ENCODE measurements at regions not wholly inside any gene's neighbourhood (a gene's known extent, or its start where the extent isn't known, plus 50 kb on each side); places are given as distances from the start of the nearest gene placed in this dataset.
"Not testable (repeated sequence)": the region's sequence is repeated elsewhere in the genome, so short reads cannot be mapped to it uniquely, and the experiment has no call there.

DNA sequence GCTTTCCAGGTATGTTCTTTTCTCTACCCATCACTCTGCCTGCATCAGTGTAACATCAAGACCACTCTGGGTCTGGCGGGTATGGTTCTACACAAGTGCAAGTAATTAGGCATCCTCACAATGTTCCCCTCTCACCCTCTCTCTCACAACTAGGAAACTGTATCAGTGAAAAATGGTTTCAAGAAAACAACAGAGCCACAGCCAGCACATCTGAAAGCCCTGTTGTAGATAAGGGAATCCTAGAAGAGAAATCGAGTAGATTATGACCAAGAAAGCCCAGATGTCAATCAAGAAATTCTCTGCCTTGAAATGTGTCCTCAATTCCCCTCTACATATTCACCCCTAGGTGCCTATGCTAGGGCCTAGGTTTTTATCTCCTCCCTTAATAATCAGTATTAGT, 281.3 kb upstream of the ANKRD50 start:
- no peak for DNase-seq (ENCODE audit: low spot score)

DNA sequence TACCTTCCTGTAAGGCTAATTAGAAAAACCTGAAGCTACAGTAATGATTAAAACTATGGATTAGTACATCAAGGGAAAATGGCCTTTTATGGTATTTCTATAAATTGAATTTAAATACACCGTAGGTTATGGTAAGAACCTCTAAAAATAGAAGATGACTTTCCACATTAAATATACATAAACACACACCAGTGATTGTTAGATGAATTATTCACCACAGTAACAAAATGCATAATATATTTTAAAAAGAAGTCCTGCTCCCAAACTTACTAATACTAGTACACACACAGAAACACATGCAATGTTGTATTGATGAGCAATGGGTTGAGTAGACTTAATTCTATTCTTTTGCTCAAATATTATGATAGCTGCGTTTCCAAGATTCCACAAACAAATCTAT, 277.9 kb upstream of the ANKRD50 start:
- DNase-seq (ENCODE audit: low spot score) = no peak

DNA sequence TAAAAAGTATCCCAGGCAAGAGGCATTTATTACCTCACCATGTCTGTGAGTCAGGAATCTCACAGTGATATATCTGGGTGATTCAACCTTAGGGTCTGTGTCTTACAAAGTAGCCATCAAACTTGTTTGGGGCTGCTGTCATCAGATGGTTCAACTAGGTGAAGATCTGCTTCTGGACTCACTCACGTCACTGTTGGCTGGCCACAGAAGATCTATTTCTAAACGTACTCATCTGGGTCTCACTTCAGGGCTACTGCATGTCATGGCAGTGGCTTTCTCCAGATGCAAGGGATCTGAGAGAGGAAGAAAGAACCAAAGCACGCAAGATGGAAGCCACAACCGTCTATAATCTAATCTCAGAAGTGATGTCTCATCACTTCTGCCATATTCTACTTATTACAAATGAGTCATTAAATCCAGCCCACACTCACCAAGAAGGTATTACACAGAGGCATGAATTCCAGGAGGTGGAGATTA, 267.8 kb upstream of the ANKRD50 start:
- DNase-seq (ENCODE audit: low spot score) = no peak

DNA sequence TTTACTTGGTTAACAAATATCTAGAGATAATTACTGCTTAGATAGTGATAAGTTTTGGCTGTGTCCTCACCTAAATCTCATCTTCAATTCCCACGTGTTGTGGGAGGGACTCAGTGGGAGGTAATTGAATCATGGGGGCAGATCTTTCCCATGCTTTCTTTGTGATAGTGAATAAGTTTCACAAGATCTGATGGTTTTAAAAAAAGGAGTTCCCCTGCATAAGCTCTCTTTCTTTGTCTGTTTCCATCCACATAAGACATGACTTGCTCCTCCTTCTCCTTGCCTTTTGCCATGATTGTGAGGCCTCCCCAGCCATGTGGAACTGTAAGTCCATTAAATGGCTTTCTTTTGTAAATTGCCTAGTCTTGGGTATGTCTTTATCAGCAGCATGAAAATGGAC, 266.0 kb upstream of the ANKRD50 start:
- not testable (repeated sequence) for DNase-seq (ENCODE audit: low spot score)

DNA sequence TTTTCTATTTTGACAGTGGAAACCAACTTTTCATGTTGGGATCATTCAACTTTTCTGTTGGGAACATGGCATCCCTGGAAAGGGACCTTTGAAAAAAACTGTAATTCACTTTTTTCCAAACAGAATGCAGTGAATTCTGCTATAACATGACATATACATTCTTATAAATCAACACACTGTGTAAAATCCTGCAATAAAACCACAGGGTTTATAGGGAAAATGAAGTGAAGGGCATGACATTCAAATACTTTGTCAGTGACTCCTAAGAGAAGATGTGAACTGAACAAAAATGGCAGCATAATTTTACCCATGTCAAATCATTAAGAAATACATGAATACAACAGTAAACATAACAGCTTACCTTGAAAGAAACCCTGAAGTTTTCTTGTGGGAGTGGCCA, 264.5 kb upstream of the ANKRD50 start:
- no peak for DNase-seq (ENCODE audit: low spot score)

DNA sequence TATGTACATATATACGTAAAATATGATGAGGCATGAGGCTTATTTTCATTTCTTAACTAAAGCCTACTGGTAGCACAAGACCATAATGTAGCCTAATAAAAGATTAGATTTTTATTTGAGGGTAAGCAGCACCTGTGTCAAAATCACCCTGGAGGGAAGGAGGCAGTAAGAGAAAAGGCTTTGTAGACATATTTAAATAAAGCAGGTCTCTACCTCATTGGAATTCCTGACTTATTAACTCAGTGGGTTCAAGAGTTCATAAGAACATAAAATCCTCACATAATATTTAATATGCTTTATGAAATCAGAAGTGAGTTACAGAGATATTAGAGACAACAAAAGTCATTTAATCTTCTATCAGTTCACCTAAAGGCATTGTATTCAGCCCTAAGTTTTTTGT, 261.6 kb upstream of the ANKRD50 start:
- DNase-seq (ENCODE audit: low spot score) = peak; percentile 35

DNA sequence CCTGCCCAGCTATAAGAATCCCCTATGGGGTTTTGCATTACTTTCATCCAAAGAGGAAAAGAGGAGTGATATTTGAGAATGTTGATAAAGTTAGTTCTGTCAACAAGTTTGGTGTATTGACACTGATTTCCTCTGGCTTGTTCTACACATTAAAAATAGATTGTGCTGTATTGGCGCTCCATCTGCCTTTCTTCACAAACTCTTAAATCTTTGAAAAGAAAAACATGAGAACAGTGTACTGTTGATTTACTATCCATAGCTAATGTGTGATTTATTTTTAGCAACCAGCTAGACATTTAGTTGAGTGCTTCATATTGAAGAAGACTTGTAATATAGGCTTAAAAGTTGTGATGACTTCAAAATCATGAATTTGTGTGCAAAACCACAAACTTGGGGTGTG, 261.2 kb upstream of the ANKRD50 start:
- DNase-seq (ENCODE audit: low spot score) = peak; percentile 22

DNA sequence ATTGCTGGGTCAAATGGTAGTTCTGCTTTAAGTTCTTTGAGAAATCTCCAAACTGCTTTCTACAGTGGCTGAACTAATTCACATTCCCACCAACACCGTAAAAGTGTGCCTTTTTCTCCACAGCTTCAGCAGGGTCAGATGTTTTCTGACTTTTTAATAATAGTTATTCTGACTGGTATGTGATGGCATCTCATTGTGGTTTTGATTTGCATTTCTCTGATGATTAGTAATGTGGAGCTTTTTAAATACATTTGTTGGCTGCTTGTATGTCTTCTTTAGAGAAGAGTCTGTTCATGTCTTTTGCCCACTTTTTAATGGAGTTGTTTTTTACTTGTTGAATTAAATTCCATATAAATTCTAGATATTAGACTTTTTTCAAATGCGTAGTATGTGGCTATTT, 257.5 kb upstream of the ANKRD50 start:
- no peak for DNase-seq (ENCODE audit: low spot score)

DNA sequence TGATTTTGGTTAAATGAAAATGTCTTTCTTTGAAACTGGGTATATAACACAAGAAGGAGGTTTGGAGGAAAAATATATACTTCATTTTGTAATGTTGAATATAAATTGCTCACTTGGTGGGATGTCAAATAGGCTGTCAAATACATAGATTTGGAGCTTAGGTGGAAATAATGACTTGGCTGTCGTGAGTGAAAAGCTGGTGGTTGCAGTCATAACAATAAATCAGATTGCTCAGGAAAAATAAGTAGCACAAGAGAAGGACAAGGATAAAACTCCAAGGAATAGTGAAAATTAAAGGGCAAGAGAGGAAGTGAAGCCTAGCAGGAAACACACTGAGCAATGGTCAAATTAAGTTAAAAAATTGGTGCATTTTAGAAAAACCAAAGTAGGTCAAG, 253.0 kb upstream of the ANKRD50 start:
- DNase-seq (ENCODE audit: low spot score) = no peak

DNA sequence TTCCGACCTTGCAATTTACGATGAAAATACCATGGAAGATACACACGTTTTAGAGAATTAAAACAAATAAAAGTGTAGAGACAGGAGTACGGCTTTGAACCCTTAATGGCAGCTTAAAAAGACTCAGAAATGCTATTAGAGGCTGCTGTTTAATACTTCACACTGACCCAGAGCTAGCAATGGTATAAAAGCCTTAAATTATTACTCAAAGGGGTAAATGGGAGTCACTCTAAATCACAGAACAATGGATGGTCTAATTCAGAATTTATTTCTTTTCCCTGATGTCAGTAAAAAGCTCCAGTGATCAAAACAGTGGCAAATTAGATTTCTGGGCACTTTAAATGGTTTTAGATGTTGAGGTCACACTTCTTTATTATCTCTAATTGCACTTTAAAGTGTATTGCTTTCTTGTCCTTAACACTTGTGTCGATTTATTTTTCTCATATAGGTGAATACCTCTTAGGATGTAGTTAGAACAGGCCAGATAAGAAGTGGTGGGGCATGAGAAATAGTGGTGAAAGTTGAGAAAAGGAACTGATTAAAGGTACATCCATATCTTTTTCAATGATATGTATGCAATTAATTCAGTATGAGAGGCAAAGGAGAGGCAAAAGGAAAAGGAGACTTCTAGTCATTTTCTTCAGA, 252.4 kb upstream of the ANKRD50 start:
- DNase-seq (ENCODE audit: low spot score) = no peak

DNA sequence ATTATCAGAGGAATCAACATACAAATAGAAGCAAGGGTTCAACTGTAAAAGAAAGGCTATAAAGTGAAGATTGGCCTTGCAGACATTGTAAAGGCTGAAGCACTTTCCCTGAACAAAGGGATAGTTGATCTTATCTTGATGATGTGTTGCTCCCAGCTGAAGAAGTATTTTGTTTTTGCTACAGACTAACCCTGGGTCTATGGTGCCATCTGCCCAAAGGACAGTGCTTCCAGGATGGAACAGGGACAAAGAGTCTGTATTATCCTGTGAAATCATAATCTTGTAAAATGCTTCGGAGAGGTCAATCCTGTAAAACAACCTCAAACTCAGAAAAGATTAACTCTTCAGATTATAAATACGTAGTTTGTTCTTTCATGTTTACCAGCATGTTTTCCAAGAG, 251.7 kb upstream of the ANKRD50 start:
- no peak for DNase-seq (ENCODE audit: low spot score)

DNA sequence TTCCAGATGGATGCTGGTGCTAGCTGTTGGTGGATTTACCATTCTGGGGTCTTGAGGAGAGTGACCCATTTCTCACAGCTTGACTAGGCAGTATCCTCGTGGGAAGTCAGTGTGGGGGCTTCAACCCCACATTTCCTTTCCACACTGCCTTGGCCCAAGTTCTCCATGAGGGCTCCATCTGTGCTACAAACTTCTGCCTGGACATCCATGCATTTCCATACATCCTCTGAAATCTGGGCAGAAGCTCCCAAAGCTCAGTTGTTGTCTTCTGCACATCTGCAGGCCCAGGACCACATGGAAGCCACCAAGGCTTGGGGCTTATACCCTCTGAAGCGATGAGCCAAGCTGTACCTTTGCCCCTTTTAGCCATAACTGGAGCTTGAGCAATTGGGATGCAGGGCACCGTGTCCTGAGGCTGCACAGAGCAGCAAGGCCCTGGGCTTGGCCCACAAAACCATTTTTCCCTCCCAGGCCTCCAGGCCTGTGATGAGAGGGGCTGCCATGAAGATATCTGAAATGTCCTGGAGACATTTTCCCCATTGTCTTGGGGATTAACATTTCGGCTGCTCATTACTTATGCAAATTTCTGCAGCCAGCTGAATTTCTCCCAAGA, 248.7 kb upstream of the ANKRD50 start:
- no peak for DNase-seq (ENCODE audit: low spot score)

DNA sequence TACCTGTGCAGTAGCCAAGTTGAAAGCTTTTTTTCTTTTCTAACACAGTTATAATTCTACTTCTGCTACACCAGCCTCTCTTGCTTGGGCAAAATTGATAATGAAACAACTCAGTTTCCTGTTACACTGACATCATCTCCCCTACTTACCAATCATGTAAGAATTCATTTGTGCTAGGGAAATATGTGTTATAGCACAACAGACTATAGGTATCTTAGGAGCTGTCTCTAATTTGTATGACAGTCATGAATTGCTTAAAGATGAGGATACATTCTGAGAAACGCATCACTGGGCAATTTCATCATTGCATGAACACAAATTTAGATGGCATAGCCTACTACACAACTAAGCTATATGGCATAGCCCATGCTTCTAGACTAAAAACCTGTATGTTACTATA, 246.3 kb upstream of the ANKRD50 start:
- no peak for DNase-seq (ENCODE audit: low spot score)

DNA sequence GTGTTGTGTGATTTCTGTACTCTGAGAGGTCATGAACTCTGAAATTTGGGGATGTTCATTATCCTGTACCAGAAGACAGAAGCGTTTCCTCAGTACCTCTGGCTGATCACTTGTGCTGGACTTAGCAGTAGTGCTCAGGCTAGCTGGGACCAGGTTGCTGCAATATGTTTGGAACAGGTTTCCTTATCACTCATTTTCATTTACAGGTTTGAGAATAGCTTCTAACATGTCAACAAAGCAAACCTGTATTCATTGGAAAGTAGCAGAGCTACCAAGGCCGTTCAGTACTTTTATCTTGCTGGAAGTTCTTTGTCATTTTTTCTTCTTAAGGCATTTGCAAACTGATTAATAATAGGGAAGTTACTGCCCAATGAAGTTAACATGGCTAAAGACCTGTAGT, 242.9 kb upstream of the ANKRD50 start:
- no peak for DNase-seq (ENCODE audit: low spot score)

DNA sequence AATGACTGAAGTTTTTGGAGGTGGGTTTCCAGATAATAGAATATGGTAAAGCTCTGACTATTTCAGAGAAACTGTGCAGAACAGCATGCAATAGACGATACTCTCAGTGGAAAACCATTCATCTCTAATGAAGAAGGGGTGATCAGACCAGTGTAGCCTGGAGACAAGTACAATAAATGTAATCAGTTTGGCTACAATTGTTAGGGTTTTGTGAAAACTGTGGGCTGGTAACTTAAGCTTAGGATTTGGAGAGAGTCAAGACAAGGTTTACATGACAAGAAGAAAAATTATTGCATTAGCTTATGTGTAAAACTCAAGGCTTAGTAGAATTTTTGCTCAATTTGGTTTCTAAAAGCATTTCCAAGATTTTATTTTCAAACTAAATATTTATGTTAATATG, 241.5 kb upstream of the ANKRD50 start:
- no peak for DNase-seq (ENCODE audit: low spot score)

DNA sequence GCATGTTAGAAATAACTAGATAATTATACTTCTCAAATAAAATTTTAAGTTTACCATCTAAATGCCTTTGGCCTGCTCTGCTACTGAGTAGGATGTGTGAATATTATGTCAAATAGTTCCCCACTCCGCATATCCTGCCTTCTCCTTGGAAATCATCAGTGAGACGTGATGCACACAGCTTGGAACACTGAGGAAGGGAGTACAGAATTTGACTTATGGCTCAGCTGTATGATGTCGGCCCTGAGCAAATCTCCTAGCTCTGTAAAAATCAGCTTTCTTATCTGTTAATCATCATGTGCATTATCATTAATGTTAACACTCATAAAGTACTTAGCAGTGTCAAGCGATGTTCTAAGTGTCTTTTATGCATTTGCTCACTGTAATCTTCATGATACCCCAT, 241.0 kb upstream of the ANKRD50 start:
- DNase-seq (ENCODE audit: low spot score) = no peak

DNA sequence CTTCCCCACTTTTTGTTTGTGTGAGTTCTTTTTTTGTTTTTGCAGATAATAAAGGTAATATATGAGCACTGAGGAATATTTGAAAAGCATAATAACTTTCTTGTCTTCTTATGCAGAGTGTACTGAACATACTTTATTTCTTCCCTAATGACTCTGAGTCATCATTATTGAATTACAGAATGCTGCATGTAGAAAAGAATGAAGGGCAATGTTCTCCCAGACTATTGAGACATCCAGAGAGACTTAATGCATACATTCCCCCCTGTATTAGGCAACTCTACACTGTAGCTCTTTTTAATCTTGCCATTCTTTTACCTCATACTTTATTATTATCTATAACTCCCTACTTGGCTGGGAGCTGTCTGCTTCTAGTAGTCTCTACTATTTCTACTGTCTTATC, 240.5 kb upstream of the ANKRD50 start:
- DNase-seq (ENCODE audit: low spot score) = no peak

DNA sequence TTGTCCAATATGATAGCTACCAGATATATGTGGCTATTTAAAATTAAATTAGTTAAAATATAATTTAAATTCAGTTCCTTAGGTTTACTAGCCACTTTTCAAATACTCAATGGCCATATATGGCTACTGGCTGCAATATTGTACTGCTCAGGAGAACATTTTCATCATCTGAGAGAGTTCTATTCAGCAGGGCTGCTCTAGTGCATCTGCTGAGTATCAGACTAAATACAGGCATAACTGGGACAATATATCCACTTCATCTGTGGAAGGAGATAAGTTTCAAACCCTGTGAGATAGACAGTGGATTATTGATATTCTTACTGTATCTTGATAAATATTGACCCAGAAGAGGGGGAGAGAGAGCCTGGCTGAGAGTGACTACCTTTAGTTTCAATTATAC, 240.1 kb upstream of the ANKRD50 start:
- no peak for DNase-seq (ENCODE audit: low spot score)

DNA sequence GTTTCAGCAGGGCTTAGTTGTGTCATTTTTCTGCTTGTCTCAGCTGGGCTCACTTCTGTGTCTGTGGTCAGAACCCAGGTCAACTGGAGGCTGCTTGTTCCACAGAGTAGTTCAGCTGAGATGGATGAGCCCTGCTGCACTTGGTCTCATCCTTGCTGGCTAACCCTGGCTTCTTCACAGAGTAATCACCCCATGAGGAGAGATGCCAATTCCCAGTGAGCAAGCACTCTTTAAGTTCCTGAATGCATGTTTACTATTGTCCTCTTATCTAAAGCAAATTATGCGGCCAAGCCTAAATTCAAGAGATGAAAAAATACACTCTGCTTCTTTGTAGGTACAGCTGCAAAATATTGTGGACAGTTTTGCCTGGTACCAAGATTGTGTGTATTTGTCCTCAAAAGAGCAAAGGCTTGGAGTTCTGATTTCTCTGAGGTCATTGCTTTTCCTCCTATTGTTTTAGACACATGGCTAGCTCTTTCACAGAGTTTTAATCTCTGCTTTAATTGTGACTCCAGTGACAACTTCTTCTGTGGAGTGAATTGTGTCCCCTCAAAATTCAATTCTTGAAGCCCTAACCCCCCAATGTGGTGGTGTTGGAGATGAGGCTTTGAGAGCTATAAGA, 236.6 kb upstream of the ANKRD50 start:
- DNase-seq (ENCODE audit: low spot score) = no peak

DNA sequence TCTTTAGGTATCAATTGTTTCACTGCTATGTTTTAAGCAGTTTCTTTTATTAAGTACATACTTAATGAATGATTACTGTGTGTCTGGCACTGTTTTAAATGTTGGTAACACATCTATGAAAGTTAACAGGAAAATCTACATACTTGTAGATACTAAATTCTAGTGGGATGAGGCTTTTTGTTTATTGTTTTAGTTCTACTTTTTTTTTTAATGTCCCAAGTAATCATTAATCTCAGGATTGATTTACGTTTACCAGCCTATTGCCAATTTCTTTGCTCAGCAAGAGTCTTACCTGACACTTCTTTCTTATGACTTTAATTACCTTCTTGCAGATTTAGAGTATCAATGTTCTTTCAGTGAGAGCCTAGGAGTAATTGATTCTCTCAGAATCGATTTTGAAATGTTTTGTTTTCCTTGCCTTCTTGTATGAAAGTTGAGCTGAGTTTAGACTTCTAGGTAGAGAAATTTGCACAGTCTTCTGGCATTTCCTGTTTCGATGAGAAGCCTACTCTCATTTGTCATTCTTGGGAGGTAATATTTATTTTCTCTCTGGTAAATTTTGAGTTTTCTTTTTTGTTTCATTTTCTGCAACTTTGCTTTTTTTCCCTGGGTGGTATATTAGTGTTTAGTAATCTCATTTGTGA, 235.2 kb upstream of the ANKRD50 start:
- DNase-seq (ENCODE audit: low spot score) = no peak

DNA sequence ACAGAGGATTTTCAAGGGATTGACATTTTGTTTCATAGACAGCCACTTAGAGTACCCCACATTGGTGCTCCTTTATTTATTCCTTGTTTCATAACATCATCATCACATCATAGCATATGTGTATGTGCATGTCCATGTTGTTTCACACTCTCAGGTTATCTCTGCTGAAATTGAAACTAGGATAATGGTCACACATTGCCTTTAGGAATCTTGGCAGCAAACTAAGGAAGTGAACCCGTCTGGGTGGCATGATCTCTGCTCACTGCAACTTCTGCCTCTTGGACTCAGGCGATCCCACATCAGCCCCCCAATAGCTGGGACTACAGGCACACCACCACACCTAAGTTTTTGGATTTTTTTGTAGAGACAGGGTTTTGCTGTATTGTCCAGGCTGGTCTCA, 234.2 kb upstream of the ANKRD50 start:
- no peak for DNase-seq (ENCODE audit: low spot score)

DNA sequence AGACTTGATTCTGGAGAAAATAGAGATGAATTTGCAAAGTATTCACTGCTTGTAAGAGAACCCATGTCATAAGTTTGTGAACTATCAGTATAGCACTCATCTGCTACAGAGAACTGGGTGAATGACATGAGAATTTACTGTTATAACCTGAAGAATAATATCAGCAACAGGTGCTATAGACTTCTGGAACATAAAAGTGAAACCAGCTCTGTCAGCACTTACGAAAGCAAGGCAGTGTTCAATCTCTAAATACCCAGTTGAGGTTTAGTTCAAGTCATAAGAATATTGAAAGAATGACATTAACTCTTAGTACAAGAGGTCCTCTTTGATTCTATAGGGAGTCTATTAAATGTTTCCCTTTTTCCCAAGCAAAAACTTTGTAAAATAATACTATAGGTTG, 232.9 kb upstream of the ANKRD50 start:
- DNase-seq (ENCODE audit: low spot score) = no peak

DNA sequence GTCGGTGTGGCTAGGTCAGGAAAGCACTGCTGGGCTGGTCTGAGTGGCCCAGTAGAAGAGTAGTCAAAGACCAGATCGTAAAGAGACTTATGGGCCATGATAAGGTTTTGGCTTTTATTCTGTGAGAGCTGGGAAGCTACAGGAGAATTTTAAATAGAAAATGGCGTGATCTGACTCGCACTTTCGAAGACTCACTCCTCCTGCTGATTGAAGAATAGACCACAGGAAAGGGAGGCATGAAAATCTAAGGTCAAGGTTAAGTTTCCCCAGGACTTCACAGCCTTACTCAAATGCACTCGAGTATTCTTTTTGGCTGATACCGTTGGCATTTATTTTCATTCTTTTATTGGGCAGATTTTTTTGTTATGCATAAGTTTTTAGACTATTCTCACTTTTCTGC, 231.4 kb upstream of the ANKRD50 start:
- DNase-seq (ENCODE audit: low spot score) = no peak
